ENCODE measurements at regions not wholly inside any gene's neighbourhood (a gene's known extent, or its start where the extent isn't known, plus 50 kb on each side); places are given as distances from the start of the nearest gene placed in this dataset.

DNA sequence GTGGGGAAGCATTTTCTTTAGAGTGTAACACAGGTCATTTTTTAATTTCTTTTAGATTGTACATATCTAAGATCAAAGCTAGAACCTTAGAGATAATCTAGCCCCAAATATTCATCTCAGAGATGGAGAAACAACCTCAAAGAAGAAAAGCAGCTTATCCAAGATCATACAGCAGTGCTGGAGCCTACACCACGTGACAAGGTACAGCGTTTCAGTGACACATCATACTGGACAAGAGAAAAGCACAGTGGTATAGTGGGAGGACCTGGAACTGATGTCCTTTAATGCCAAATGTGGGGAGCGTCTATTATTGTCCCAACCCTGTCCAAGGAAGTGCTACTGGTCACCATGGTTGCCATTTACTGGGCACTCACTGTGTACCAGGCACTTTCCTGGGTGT is 445.8 kb downstream of the RPS24 start:
- no peak overlapping the region for H3K9ac ChIP-seq (ENCODE audit: low read depth, low read length, poor library complexity)
- no peak overlapping the region for H3K23ac ChIP-seq (ENCODE audit: low read depth, low read length, poor library complexity)
- no peak overlapping the region for H3K4me2 ChIP-seq (ENCODE audit: insufficient read depth, low read length, poor library complexity, severe bottlenecking)

DNA sequence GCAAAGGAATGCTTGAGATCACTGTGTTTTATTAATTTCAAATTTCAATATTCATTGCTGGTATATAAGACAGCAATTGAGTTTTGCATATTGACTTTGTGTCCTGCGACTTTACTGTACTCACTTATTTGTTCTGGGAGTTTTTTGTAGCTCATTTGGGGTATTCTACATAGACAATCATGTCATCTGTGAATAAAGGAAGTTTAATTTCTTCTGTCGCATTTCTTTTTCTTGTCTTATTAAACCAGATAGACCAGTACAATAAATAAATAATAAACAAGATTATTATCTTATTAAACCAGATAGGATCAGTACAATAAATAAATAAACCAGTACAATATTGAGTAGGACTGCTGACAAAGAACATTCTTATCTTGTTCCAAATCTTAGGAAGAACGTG is 448.2 kb downstream of the RPS24 start:
- no peak overlapping the region for H2BK120ac ChIP-seq (ENCODE audit: low read depth, low read length)
- no peak overlapping the region for H3K4me3 ChIP-seq (ENCODE audit: low read length in 2 of 2)
- H4K91ac ChIP-seq (ENCODE audit: low read depth, low read length, poor library complexity): no peak overlapping the region
- H3K4me1 ChIP-seq (ENCODE audit: control insufficient read depth in 2 of 2, insufficient read depth in 1 of 2, low read depth in 1 of 2, low read length in 2 of 2): peaks cover 0 to 3% of the 10 kb centered on the region in 2 donors
- H3K14ac ChIP-seq (ENCODE audit: low read length): no peak overlapping the region
- no peak overlapping the region for H3K4me2 ChIP-seq (ENCODE audit: insufficient read depth, low read length, poor library complexity, severe bottlenecking)
- no peak overlapping the region for H2BK12ac ChIP-seq (ENCODE audit: low read length)
- H3K27me3 ChIP-seq (ENCODE audit: control insufficient read depth in 3 of 3, insufficient read depth in 3 of 3, low read depth in 1 of 3, low read length in 3 of 3): no peaks in the 10 kb centered on the region
- H2BK15ac ChIP-seq (ENCODE audit: low read length): no peak overlapping the region
- no peaks in the 10 kb centered on the region for H3K9me3 ChIP-seq (replicated peaks in 1 of 2; ENCODE audit: control insufficient read depth in 2 of 2, insufficient read depth in 1 of 2, low read depth in 1 of 2, low read length in 2 of 2)
- no peak overlapping the region for H4K8ac ChIP-seq (ENCODE audit: low read depth, low read length)
- no peak overlapping the region for H3K18ac ChIP-seq (ENCODE audit: low read length)
- 100% methylated on average over 1 of the region's 3 CpGs; no CpG with 5 or more reads in 1 of the 2 donors for WGBS, 2 donors (ENCODE audit: extremely low coverage in 2 of 2, insufficient read length in 2 of 2, insufficient replicate concordance in 1 of 2)
- no peaks in the 10 kb centered on the region for H3K79me1 ChIP-seq (ENCODE audit: low read depth, low read length)
- no peaks in the 10 kb centered on the region for H3K36me3 ChIP-seq (replicated peaks in 1 of 2; ENCODE audit: control insufficient read depth in 2 of 2, insufficient read depth in 2 of 2, low read length in 2 of 2)
- no peak overlapping the region for H2AFZ ChIP-seq (ENCODE audit: low read length)
- DNase-seq (ENCODE audit: low spot score): no peak
- H3K4ac ChIP-seq (ENCODE audit: low read length): no peak overlapping the region
- H3K27ac ChIP-seq (replicated peaks; ENCODE audit: low read length): no peak overlapping the region
- H3K9ac ChIP-seq (ENCODE audit: low read depth, low read length, poor library complexity): no peak overlapping the region
- no peak overlapping the region for H3K23ac ChIP-seq (ENCODE audit: low read depth, low read length, poor library complexity)
- no peak overlapping the region for H2AK5ac ChIP-seq (ENCODE audit: low read depth, low read length)
- no peak overlapping the region for H2BK5ac ChIP-seq (ENCODE audit: low read length)

More for the DNA sequence above, 445.8 kb downstream of the RPS24 start:
- no peak overlapping the region for H3K27ac ChIP-seq (replicated peaks; ENCODE audit: low read length)
- no peak overlapping the region for H4K8ac ChIP-seq (ENCODE audit: low read depth, low read length)
- no peak overlapping the region for H3K4me3 ChIP-seq (ENCODE audit: low read length in 2 of 2)
- no peak overlapping the region for H2AFZ ChIP-seq (ENCODE audit: low read length)
- H3K4ac ChIP-seq (ENCODE audit: low read length): no peak overlapping the region
- no peak overlapping the region for H2BK5ac ChIP-seq (ENCODE audit: low read length)
- H4K91ac ChIP-seq (ENCODE audit: low read depth, low read length, poor library complexity): no peak overlapping the region
- no CpG with 5 or more reads among the region's 3 CpGs for WGBS, 2 donors (ENCODE audit: extremely low coverage in 2 of 2, insufficient read length in 2 of 2, insufficient replicate concordance in 1 of 2)
- H3K36me3 ChIP-seq (replicated peaks in 1 of 2; ENCODE audit: control insufficient read depth in 2 of 2, insufficient read depth in 2 of 2, low read length in 2 of 2): no peaks in the 10 kb centered on the region
- no peaks in the 10 kb centered on the region for H3K79me1 ChIP-seq (ENCODE audit: low read depth, low read length)
- H3K4me1 ChIP-seq (ENCODE audit: control insufficient read depth in 2 of 2, insufficient read depth in 1 of 2, low read depth in 1 of 2, low read length in 2 of 2): peaks cover 0 to 3% of the 10 kb centered on the region in 2 donors
- H3K18ac ChIP-seq (ENCODE audit: low read length): no peak overlapping the region
- no peak overlapping the region for H2BK15ac ChIP-seq (ENCODE audit: low read length)
- DNase-seq (ENCODE audit: low spot score): no peak
- no peak overlapping the region for H3K14ac ChIP-seq (ENCODE audit: low read length)
- no peak overlapping the region for H2BK120ac ChIP-seq (ENCODE audit: low read depth, low read length)
- H2BK12ac ChIP-seq (ENCODE audit: low read length): no peak overlapping the region
- no peak overlapping the region for H2AK5ac ChIP-seq (ENCODE audit: low read depth, low read length)
- no peaks in the 10 kb centered on the region for H3K9me3 ChIP-seq (replicated peaks in 1 of 2; ENCODE audit: control insufficient read depth in 2 of 2, insufficient read depth in 1 of 2, low read depth in 1 of 2, low read length in 2 of 2)
- H3K27me3 ChIP-seq (ENCODE audit: control insufficient read depth in 3 of 3, insufficient read depth in 3 of 3, low read depth in 1 of 3, low read length in 3 of 3): no peaks in the 10 kb centered on the region

DNA sequence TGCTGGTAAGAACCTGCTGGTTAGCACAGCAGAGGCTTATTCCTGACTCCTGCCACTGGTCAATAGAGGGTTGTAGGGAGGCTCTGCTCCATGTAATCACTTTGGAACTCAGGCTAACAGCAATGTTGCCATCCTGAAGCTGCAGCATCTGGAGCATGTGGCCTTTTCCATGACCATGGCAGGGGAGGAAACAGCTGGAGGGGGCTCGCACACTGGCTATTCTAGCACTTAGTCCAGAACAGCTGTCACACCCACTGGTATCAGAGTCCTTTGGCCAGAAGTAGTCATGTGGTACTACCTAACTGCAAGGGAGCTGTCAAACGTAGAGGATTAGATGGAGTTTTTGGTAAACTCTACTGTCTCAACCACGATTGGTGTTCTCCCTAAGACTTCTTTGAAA is 450.0 kb downstream of the RPS24 start:
- Histone ChIP-seq H2BK120ac (ENCODE audit: low read depth, low read length) (no peak overlapping the region), H3K4me3 (ENCODE audit: low read length in 2 of 2) (no peak overlapping the region), H3K27me3 (ENCODE audit: control insufficient read depth in 3 of 3, insufficient read depth in 3 of 3, low read depth in 1 of 3, low read length in 3 of 3) (no peaks in the 10 kb centered on the region), H3K23ac (ENCODE audit: low read depth, low read length, poor library complexity) (no peak overlapping the region), H3K79me1 (ENCODE audit: low read depth, low read length) (no peaks in the 10 kb centered on the region), H3K4ac (ENCODE audit: low read length) (no peak overlapping the region), H2BK15ac (ENCODE audit: low read length) (no peak overlapping the region), H2AK5ac (ENCODE audit: low read depth, low read length) (no peak overlapping the region), H3K36me3 (replicated peaks in 1 of 2; ENCODE audit: control insufficient read depth in 2 of 2, insufficient read depth in 2 of 2, low read length in 2 of 2) (no peaks in the 10 kb centered on the region), H3K4me2 (ENCODE audit: insufficient read depth, low read length, poor library complexity, severe bottlenecking) (no peak overlapping the region), H3K27ac (replicated peaks; ENCODE audit: low read length) (no peak overlapping the region), H2AFZ (ENCODE audit: low read length) (no peak overlapping the region), H3K4me1 (ENCODE audit: control insufficient read depth in 2 of 2, insufficient read depth in 1 of 2, low read depth in 1 of 2, low read length in 2 of 2) (peaks cover 0 to 3% of the 10 kb centered on the region in 2 donors), H4K91ac (ENCODE audit: low read depth, low read length, poor library complexity) (no peak overlapping the region), H3K14ac (ENCODE audit: low read length) (no peak overlapping the region), H2BK12ac (ENCODE audit: low read length) (no peak overlapping the region), H3K9me3 (replicated peaks in 1 of 2; ENCODE audit: control insufficient read depth in 2 of 2, insufficient read depth in 1 of 2, low read depth in 1 of 2, low read length in 2 of 2) (peaks cover 0 to under 1% of the 10 kb centered on the region in 2 donors), H3K18ac (ENCODE audit: low read length) (no peak overlapping the region), H2BK5ac (ENCODE audit: low read length) (no peak overlapping the region), H4K8ac (ENCODE audit: low read depth, low read length) (no peak overlapping the region), H3K9ac (ENCODE audit: low read depth, low read length, poor library complexity) (no peak overlapping the region)
- no peak for DNase-seq (ENCODE audit: low spot score)
- WGBS, 2 donors (ENCODE audit: extremely low coverage in 2 of 2, insufficient read length in 2 of 2, insufficient replicate concordance in 1 of 2): no CpG with 5 or more reads among the region's 3 CpGs

DNA sequence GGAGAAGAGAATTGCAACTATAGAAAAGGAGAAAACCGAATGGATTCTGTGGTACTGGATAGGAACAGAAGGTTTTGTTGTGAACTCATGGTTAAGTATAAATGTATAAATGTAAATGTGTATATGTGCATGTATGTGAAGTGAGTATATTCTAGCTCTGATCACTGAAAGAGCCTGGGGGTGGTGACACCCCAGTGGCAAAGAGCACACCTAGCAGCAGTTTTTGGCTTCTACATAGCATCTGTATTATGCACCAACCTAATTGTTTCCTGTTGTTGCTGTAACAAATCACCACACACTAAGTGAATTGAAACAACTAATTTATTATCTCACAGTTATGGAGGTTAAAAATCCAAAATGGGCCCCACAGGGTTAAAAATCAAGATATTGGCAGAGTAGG is 455.4 kb downstream of the RPS24 start:
- no peak overlapping the region for H2AFZ ChIP-seq (ENCODE audit: low read length)
- no peak overlapping the region for H4K8ac ChIP-seq (ENCODE audit: low read depth, low read length)
- H2AK5ac ChIP-seq (ENCODE audit: low read depth, low read length): no peak overlapping the region
- H2BK5ac ChIP-seq (ENCODE audit: low read length): no peak overlapping the region
- H2BK120ac ChIP-seq (ENCODE audit: low read depth, low read length): no peak overlapping the region
- H2BK15ac ChIP-seq (ENCODE audit: low read length): no peak overlapping the region
- H3K4me2 ChIP-seq (ENCODE audit: insufficient read depth, low read length, poor library complexity, severe bottlenecking): no peak overlapping the region
- H3K23ac ChIP-seq (ENCODE audit: low read depth, low read length, poor library complexity): no peak overlapping the region
- H2BK12ac ChIP-seq (ENCODE audit: low read length): no peak overlapping the region
- WGBS, 2 donors (ENCODE audit: extremely low coverage in 2 of 2, insufficient read length in 2 of 2, insufficient replicate concordance in 1 of 2): no CpG with 5 or more reads among the region's 1 CpG
- H3K36me3 ChIP-seq (replicated peaks in 1 of 2; ENCODE audit: control insufficient read depth in 2 of 2, insufficient read depth in 2 of 2, low read length in 2 of 2): no peaks in the 10 kb centered on the region
- H3K18ac ChIP-seq (ENCODE audit: low read length): no peak overlapping the region
- H3K4ac ChIP-seq (ENCODE audit: low read length): no peak overlapping the region
- H3K4me1 ChIP-seq (ENCODE audit: control insufficient read depth in 2 of 2, insufficient read depth in 1 of 2, low read depth in 1 of 2, low read length in 2 of 2): no peaks in the 10 kb centered on the region
- H3K79me1 ChIP-seq (ENCODE audit: low read depth, low read length): no peaks in the 10 kb centered on the region
- DNase-seq (ENCODE audit: low spot score): no peak
- no peak overlapping the region for H3K4me3 ChIP-seq (ENCODE audit: low read length in 2 of 2)
- H3K14ac ChIP-seq (ENCODE audit: low read length): no peak overlapping the region
- no peaks in the 10 kb centered on the region for H3K27me3 ChIP-seq (ENCODE audit: control insufficient read depth in 3 of 3, insufficient read depth in 3 of 3, low read depth in 1 of 3, low read length in 3 of 3)
- H4K91ac ChIP-seq (ENCODE audit: low read depth, low read length, poor library complexity): no peak overlapping the region
- H3K27ac ChIP-seq (replicated peaks; ENCODE audit: low read length): no peak overlapping the region
- H3K9me3 ChIP-seq (replicated peaks in 1 of 2; ENCODE audit: control insufficient read depth in 2 of 2, insufficient read depth in 1 of 2, low read depth in 1 of 2, low read length in 2 of 2): peaks cover 16 to 23% of the 10 kb centered on the region in 2 donors
- H3K9ac ChIP-seq (ENCODE audit: low read depth, low read length, poor library complexity): no peak overlapping the region

Data from neuronal stem cell (in vitro differentiated cells).